ENCODE measurements at regions not wholly inside any gene's neighbourhood (a gene's known extent, or its start where the extent isn't known, plus 50 kb on each side); places are given as distances from the start of the nearest gene placed in this dataset.

DNA sequence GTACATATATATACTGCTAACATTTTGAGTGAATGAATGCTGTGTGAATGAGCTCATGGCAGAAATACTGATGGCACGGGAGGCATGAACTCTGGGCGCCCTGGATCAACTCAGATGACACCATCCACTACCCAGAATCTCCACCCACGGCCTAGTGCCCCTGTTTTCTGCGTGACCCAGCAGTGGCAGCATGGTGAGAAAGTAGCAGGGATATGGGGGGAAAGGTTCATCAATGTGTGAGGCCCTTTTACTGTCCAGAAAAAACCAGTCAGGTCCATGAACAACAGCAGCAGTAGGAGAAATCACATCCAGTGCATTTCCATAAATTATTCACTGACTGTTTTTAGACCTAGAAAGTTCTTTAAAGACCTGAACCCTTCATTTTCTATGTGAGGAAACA lies 391.0 kb upstream of the NRP1 start:
- TF ChIP-seq POLR2AphosphoS5 (IDR thresholded peaks at IDR 0.05): no peak
- TF ChIP-seq, protein P1, sequence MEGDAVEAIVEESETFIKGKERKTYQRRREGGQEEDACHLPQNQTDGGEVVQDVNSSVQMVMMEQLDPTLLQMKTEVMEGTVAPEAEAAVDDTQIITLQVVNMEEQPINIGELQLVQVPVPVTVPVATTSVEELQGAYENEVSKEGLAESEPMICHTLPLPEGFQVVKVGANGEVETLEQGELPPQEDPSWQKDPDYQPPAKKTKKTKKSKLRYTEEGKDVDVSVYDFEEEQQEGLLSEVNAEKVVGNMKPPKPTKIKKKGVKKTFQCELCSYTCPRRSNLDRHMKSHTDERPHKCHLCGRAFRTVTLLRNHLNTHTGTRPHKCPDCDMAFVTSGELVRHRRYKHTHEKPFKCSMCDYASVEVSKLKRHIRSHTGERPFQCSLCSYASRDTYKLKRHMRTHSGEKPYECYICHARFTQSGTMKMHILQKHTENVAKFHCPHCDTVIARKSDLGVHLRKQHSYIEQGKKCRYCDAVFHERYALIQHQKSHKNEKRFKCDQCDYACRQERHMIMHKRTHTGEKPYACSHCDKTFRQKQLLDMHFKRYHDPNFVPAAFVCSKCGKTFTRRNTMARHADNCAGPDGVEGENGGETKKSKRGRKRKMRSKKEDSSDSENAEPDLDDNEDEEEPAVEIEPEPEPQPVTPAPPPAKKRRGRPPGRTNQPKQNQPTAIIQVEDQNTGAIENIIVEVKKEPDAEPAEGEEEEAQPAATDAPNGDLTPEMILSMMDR (IDR thresholded peaks at IDR 0.05): no peak

All from sigmoid colon (tissue), 4 donors.